ENCODE measurements at regions not wholly inside any gene's neighbourhood (a gene's known extent, or its start where the extent isn't known, plus 50 kb on each side); places are given as distances from the start of the nearest gene placed in this dataset.

DNA sequence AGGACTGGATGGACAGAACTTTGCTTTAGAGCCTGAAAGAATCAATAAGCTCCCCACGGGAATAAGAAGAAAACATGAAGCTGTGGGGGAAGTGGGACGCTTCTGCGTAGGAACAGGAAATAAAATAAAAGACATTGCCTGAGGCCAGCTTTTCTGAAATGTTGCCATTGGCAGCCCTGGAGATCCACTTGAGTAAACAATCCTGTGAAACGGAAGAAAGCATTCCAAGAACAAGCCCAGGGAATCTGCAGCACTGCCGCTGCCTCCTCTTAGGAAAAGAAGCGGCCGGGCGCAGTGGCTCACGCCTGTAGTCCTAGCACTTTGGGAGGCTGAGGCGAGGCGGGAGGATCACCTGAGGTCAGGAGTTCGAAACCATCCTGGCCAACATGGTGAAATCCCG is 182.3 kb upstream of the RALGAPA2 start:
- peak; percentile 1 for DNase-seq (ENCODE audit: low spot score)
- in situ Hi-C loops (cut with HindIII; ENCODE audit: low sequenced_read_pairs): no loop called here

DNA sequence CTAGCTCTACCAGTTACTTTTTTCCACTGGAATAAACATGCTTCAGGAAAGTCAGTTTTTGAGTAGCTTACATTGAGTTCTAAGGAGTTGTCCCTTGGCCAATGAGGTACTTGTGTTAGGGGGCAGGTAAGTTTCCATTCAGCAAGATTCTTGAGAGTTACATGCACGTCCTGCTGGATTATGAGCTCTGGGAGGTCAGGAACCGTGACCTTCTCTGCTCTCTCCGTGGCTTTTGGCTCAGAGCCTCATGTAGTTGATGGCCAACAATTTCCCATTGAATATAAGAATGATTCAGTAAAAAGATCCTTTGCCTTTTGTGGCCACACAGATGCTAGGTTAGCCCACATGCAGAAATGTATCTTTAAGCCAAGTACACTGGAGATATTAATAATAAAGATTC is 181.8 kb upstream of the RALGAPA2 start:
- in situ Hi-C loops (cut with HindIII; ENCODE audit: low sequenced_read_pairs): no loop called here

DNA sequence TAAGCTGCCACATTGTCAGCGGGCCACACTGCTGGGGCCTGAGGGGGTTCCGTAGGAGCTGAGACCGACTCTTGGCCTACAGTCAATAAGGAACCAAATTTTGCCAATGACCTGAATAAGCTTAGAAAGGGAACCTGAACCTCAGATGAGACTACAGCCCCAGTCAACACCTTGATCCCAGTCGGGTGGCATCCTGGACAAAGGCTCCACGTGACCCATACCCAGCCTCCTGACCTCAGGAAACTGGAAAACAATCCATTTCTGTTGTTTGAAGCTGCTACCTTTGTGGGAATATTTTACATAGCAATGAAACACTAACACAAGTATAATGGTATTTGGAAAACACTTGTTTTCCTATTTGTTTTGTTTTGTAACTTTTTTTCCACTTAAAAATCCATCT is 179.9 kb upstream of the RALGAPA2 start:
- no peak for DNase-seq (ENCODE audit: low spot score)
- in situ Hi-C loops (cut with HindIII; ENCODE audit: low sequenced_read_pairs): no loop called here

More for the DNA sequence above, 181.8 kb upstream of the RALGAPA2 start:
- DNase-seq (ENCODE audit: low spot score): no peak

DNA sequence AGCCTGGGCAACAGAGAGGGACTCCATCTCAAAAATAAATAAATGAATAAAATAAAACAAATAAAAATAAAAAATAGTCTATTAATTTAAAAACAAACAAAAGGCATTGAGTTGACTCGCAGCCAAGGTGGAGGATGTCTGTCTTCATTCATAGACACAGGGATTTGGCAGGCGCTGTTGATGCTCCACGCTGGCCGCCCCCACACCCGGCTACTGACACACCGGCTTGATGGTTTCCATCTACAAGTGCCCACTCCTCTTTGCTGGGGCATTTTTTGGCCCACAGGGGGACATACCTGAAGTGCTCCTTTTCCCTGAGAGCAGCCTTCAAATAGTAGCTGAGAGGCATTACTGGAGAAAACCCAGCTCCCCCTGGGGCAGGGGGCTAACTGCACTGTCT is 178.3 kb upstream of the RALGAPA2 start:
- DNase-seq (ENCODE audit: low spot score): no peak
- in situ Hi-C loops (cut with HindIII; ENCODE audit: low sequenced_read_pairs): no loop called here

DNA sequence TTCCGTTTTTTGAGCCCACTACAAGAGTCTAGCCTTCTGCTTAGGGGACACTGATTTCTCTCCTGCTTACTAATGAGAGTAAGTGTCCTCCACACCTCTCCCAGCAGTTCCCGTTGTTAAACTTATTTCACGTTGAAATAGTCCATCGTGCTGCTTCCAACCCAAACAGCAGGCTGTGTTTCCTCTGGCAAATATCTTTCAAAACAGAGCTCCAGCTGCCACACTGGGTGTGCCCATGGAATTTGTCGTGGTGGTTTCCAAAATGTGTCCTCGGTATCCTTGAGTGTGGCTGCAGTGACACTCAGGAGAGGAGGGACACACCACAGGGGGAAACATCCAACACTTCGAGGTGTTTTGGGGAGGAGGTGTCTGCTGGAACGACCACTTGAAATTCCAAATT is 176.5 kb upstream of the RALGAPA2 start:
- no peak for DNase-seq (ENCODE audit: low spot score)
- in situ Hi-C loops (cut with HindIII; ENCODE audit: low sequenced_read_pairs): no loop called here

DNA sequence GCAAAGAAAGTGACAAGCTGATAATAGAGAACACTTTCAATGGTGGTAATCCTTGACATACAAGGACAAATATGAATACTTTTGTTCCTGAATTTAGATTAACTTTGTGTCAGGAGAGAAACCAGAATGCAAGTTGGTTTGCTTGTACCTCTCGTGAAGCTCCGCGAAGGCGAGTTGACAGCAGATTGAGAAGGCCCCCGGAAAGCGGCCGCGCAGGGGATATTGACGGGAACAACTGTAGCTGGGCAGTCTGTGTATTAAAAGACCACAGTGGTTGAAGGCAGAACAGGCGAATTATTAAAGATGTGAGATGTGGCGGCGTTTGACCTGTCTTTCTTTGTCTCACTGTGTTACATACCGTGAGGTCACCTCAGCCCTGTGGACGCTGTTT is 175.8 kb upstream of the RALGAPA2 start:
- no peak for DNase-seq (ENCODE audit: low spot score)

DNA sequence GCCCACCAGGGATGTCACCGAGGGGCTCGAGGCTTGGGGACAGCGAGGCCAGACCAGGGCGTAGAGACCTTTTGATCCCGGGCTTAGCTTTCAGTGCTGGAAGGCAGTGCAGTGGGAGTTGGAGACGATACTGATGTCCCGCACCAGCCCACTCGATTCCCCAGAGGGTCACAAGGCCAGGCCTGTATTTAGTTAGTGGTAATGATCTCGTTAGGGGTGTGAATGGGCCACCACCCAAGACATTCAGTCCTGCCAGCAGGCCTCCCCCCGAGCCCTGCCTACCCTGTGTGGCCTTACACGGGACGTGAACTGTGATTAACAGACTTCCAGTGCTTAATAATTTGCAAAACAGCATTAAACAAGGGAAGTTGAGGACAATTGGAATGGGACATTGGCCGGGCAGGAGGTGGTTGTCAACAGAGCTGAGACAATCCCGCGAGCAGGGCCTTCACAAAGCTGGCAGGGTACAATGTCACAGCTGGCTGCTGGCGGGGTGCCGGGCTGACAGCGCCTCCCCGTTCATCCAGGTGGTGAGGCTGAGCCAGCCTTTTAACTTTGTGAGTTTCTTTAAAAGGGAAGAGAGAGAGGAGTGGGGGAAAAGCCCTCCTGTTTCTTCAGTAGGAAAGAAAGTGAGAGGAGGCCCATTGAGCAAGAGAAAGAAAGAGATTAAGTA is 175.3 kb upstream of the RALGAPA2 start:
- DNase-seq (ENCODE audit: low spot score): no peak
- in situ Hi-C loops (cut with HindIII; ENCODE audit: low sequenced_read_pairs): no loop called here

More for the DNA sequence above, 175.8 kb upstream of the RALGAPA2 start:
- in situ Hi-C loops (cut with HindIII; ENCODE audit: low sequenced_read_pairs): no loop called here

DNA sequence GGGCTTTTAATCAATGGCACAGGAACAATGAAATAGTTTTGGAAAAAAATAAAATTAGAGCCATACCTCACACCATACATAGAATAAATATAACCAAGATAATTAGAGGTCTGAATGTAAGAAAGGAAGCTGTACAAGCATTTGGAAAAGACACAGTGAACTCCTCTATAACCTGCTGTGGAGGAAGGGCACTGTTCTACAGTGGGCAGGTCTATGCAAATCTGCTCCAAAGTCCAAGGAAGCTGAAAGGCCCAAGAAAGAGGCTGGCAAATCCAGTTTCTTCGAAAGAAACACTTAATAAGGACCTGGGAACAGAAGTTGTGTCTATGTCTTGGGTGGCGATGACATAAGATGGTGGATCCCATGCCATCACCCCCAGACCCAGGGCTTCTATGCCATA is 169.4 kb upstream of the RALGAPA2 start:
- in situ Hi-C loops (cut with HindIII; ENCODE audit: low sequenced_read_pairs): no loop called here
- DNase-seq (ENCODE audit: low spot score): no peak

DNA sequence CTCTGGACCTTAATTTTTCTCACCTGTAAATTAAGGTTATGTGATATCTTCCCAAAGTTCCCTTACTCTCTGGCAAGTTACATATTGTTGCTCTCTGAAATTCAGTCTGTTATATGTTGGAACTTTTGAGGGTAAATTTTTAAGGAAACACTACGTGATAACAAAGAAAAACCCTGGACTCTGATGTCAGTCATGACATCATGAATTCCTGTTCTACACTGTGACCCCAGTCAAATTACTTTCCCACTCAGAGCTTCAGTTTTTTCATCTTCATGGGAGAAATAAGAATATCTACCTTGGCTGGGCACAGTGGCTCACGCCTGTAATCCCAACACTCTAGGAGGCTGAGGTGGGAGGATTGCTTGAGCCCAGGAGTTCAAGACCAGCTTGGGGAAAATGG is 164.6 kb upstream of the RALGAPA2 start:
- in situ Hi-C loops (cut with HindIII; ENCODE audit: low sequenced_read_pairs): no loop called here
- no peak for DNase-seq (ENCODE audit: low spot score)

DNA sequence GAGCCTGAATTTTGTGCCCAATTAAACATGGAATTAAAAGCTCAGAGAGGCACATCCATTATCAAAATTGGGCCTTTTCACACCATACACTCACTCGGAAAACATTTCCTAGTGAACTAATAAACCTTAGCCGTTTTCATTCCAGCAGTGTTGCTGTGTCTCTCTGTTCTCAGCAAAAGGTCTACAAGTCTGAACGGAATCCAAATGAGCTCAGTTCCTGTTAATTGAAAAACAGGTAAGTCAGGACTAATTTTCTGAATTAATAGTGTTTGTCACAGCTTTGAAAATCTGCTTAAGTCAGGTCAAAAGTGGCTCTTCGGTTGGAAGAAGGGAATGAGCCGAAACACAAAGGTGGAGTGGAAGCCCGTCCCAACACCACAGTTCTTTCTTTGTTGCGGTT is 163.3 kb upstream of the RALGAPA2 start:
- in situ Hi-C loops (cut with HindIII; ENCODE audit: low sequenced_read_pairs): no loop called here
- no peak for DNase-seq (ENCODE audit: low spot score)

DNA sequence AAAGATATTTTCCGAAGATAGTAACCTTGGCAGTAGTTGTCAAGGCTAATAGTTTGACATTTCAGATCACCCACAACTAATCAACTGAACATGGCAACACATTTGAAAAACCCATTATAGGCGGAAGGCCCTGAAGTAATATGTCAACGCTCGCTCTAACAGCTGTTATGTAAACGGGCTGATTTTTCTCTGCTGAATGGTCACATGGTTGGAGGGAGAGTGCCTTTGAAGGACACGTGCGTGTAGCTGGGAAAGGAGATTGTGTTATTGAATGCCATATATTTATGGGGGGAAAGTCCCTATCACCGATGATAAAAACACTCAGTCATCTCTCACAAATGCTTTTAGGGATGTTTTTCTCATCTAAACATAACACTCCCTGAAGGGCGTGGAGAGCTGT is 160.0 kb upstream of the RALGAPA2 start:
- in situ Hi-C loops (cut with HindIII; ENCODE audit: low sequenced_read_pairs): no loop called here
- DNase-seq (ENCODE audit: low spot score): no peak

DNA sequence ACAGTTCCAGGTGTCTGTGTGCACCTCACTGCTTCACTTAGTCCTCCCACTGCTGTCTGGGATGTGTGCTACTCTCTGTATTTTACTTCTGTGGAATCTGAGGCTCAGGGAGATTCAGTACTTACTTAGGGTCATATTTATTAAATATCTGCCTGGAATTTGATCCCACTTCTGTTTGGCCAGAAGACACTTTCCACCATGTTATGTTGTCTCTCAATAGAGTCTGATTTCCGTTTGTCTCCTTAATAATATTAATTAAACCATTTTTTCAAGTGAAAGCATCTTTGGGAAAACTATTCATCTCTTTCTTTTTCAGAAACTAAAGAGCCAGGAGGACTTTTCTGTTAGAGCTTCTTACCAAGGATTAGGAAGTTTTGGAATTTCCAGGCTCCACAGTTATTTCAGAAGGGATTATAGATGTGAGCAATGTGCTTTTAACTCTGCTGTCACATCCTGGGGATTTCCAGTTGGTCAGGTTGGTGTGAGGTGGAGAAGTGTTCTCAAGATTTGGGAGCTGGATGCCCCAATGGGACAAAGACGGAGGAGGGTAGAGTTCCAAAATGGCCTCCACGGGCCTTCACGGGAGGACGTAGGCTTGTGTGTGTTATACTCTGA is 156.8 kb upstream of the RALGAPA2 start:
- in situ Hi-C loops (cut with HindIII; ENCODE audit: low sequenced_read_pairs): no loop called here
- no peak for DNase-seq (ENCODE audit: low spot score)

DNA sequence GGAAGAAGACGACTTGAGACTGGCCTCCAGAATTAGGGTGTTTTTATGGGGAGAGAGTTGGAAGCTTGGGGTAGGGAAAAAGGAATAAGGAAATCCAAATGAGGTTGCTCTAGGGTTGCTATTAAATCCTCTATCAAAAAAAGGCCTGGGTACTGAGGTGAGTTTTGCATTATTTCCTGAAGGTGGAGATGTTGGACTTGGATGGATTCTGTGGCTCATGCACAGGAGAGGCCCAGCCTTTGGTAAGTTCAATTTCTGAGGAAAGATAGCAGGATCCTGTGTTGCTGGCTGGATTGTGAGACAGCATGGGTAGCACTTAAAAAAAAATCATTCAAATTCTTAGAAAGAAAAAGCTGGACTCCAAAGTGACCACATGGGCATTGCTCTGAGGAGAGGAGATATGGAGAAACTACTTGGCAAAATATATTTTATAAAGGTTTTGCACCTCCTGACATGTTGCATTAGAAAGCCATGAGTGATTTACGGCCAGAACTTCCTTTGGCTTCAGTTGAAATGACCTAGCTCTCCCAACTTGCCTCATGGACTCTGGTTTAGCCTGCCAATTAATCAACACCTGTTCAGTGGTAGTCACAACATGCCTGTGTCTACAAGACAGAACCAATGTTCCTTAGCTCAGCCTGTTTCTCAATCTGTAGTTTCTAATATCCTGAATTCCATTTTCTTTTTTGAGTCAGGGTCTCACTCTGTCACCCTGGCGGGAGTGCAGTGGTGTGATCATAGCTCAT is 152.1 kb upstream of the RALGAPA2 start:
- in situ Hi-C loops (cut with HindIII; ENCODE audit: low sequenced_read_pairs): no loop called here
- DNase-seq (ENCODE audit: low spot score): peak; percentile 19

DNA sequence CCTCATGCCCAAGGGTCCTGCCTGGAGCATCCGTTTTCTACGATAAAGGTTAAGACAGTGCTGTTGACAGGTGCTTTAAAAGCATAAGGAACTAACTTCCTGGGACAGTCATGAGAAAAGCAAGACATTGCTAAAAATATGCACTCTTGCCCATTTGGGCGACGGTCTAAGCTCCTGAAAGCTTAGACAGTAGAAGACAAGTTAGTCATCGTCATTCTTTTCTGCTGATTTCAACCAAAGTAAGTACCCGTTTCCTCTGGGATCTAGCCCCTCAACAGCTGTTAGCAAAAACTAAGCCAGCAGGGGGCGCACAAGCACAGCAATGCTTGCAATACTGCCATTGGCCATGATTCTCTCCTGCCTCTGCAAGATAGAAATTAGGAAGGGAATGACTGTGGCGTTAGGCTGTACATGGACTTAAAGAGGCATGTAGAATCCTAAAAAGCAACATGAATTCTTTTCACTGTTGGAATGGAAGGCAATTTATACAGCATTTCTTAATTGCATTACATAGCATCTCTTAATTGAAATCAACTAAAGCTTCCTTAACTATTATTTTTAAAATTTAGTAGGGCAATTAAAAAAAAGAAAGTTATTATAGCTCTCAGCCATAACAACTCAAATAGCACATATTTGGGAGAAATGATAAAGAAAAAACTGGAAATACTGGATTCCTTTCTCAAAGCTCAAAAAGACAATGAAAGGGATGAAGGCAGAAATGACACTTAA is 147.8 kb upstream of the RALGAPA2 start:
- in situ Hi-C loops (cut with HindIII; ENCODE audit: low sequenced_read_pairs): no loop called here

DNA sequence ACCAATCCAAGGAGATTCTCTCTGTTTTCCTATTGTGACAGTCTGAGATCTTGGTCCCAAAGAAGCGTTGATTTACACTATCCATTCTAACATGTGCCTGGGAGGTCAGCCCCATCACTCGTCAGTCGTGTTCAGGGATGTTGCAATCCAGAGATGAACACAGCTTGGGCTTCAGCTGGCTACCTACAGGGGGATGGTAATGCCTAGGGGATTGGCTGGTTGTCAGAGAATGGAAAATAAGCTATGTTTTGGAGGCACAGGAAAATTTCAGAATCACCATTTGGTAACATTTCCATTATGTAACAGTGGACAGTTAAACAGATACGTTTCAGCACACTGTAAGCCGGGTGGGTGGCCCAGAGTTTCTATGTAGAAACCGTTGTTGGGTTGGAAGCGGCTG is 147.1 kb upstream of the RALGAPA2 start:
- in situ Hi-C loops (cut with HindIII; ENCODE audit: low sequenced_read_pairs): no loop called here
- no peak for DNase-seq (ENCODE audit: low spot score)

More for the DNA sequence above, 147.8 kb upstream of the RALGAPA2 start:
- DNase-seq (ENCODE audit: low spot score): peak; percentile 77

DNA sequence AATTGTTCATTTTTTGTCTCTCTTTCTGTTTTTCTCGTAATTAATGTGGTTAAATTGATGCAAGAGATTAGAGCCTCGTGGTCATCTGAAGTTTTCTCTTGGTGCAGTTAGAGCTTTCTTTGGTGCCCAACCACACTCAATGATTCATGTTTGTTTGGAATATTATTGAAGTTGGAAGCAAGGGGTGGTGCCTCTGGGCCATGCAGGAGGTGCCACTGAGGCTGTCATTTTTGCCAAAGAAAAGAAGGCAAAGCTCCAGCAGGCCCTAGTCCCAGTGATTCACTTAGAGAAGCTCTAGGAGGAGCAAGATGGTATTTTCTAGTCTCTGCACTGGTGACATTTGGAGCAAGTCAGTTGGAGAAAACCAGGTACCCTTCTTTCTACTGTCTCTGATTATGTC is 144.5 kb upstream of the RALGAPA2 start:
- DNase-seq (ENCODE audit: low spot score): no peak
- in situ Hi-C loops (cut with HindIII; ENCODE audit: low sequenced_read_pairs): no loop called here

DNA sequence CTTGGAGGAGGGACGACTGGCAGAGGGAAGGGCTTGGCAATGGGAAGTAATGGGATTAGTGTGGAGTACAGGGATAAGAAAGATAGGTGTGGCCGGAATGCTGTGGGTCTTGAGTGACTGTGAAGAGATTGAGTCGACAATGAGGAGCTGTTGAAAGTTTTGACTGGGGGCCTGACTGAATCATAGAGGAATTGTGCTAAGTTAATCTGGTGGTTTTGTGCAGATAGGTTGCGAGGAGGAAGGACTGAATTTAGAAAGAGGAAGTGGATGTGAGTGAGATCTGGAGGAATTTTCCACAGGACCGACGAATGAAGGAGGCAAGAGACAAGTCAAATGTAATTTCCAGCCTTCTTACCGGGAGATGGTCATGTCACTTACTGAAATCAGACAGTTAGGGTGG is 143.9 kb upstream of the RALGAPA2 start:
- in situ Hi-C loops (cut with HindIII; ENCODE audit: low sequenced_read_pairs): no loop called here
- DNase-seq (ENCODE audit: low spot score): no peak

DNA sequence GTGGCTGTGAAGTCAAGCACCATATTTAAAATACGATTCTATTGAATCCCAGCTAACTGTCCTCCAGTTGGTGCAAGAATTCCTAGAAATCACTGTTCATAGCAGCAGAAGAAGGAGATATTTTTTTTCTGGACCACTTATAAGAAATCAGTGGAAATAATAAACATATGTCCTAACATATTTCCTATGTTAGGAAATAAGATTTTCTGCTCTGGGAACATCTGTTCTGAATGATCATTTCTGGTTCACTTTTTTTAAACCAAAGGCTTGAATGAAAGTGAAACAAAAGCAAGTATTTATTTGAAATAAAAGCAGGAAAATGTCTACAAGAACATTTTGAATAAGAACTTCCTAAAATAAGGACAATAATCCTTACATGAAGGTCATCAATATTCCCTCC is 138.9 kb upstream of the RALGAPA2 start:
- in situ Hi-C loops (cut with HindIII; ENCODE audit: low sequenced_read_pairs): no loop called here
- no peak for DNase-seq (ENCODE audit: low spot score)

DNA sequence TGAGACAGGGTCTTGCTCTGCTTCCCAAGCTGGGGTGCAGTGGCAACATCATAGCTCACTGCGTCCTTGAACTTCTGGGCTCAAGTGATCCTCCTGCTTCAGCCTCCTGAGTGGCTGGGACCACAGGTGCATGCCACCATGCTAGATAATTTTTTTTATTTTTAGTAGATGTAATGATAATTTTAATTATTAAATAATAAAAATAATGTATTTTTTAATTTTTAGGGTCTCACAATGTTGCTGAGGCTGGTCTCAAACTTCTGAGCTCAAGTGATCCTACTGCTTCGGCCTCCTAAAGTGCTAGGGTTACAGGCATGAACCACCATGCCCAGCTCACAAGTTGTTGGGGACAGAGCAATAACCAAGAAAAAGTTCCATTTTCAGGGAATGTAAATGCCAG is 138.0 kb upstream of the RALGAPA2 start:
- DNase-seq (ENCODE audit: low spot score): no peak
- in situ Hi-C loops (cut with HindIII; ENCODE audit: low sequenced_read_pairs): no loop called here

DNA sequence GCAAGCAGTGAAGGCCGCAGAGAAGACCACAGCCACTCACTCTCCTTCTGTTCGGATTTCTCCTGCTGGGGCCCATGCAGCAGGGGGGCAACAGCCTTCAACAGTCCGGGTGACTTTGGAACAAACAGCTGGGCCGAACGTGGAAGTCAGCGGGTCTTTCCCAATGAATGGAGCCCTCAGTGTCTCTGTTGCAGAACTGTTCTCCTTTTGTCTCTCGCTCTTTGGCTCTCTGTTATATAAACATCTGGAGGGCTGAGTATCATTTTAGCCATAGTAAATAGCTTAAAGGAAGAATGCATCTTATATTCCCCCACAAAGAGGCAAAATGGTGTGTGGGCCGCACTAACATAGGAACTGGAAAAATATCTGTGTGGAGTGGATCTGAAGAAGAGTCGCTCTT is 136.7 kb upstream of the RALGAPA2 start:
- in situ Hi-C loops (cut with HindIII; ENCODE audit: low sequenced_read_pairs): no loop called here
- DNase-seq (ENCODE audit: low spot score): peak; percentile 1

Measured in G401 (cell line).